ENCODE measurements at regions not wholly inside any gene's neighbourhood (a gene's known extent, or its start where the extent isn't known, plus 50 kb on each side); places are given as distances from the start of the nearest gene placed in this dataset.

DNA sequence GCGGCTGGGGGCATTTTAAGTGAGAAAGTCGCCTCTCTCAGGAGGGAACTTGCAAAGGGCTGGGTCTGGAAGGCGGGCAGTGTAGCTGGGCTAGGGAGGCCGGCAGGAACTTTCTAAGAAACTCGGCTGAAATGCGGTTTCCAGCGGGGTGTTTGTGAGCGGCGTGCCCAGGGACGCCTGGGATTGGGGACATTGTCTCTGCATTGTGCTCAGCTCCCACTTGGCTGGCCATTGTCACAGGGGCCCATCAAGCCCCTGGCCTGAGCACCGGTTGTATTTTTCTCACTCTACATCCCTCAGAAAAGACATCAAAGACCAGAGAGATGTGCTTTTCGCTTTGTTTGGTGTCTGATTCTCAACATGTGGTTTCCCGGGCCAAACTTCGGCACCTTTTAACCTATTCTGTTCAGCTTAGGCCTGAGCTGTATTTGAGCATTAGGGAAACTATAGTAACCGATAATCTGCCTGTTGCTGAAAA is 291.1 kb upstream of the IRX3 start:
- DNase-seq (ENCODE audit: low read depth in 2 of 2), result no peak

DNA sequence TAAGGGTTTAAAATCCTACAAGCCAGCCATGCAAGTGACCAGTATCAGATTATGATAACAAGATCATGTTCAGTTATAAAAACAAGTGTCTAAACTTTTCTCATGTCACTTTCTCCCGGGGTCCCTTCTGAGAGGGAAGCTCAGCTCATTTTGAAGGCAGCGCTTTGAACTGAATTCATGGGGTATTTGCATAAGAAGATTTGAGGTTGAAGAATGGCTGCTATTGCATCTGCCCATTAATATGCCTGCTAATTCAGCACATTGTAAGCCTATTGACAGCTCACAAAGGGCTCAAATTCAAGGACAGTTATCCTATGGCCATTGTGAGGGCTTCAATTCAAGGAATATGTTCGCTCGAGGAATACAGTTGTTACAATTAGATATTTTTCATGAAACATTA is 290.2 kb upstream of the IRX3 start:
- DNase-seq (ENCODE audit: low read depth in 2 of 2), result no peak

DNA sequence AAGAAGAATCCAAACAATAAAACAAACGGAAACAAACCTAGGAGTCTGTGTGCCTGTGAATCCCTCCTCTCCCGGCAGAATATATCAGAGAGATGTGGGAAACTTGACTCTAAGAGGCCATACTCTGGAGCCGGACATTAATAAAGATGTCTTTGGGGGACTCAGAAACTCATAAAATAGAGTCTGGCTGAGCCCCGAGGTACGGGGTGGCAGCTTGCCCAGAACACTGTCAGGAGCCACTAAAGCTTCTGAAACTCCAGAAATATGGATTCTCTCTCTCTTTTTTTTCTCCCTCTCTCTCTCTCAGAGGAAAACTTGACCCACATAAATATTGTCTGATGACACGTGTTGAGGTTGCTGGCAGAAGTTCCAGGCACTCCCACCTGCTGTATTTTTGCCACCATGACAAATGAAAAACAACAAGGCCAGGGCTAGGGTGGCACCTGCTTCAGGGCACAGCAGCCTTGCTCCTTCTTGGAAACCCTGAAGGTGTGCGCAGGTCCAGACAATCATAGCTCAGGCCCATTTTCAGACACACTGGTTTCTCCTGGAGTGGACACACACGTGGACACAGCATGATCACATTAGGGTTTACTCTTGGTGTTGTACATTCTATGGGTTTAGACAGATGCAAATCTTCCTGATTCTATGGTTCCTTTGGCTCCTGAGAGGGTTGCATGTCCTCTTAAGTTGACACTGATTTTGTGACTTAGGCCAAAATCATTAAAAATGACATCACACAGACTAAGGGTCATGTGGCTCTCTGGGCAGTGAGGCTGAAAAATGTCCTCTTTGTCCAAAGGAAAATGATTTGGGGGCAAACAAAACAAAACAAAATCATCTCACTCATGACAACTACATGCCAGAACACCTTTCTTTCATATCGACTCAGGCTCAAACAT is 282.6 kb upstream of the IRX3 start:
- no peak for DNase-seq (ENCODE audit: low read depth in 2 of 2)

DNA sequence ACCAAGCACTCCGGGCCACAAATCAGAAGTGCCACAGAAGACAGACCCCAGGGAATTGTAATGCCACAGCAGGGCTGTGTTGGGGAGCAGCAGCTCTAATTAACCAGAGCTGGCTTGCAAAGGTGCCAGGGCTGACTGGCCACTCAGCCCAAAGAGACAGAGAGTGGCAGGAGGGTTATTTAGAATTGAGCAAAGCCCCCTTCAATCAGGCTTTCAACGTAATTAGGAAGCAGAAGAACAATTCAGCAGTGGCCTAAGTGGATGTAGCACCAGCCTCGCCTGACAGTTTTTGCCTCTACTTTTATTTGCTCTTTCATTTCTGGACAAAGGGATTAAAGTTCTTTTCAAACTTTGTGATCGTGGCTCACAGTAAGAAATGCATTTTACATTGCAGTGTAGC is 278.3 kb upstream of the IRX3 start:
- DNase-seq (ENCODE audit: low read depth in 2 of 2), result no peak

DNA sequence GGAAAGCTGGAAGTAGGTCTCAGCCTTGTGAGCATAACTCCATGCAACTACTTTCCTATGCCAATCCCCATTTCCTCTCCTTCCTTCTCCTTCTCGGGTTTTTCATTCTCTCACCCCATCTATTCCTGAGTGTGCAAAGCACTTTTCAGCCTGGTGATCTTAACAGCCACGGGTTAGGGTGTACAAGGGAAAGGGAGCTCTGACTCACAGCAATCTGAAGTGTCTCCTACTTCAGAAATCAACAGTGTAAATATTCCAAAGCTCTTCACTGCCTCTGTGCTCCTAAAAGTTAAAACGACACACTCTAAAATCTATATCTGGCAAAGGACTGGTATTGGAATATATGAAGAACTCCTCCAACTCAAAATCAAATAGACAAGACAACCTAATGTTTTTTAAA is 268.0 kb upstream of the IRX3 start:
- no peak for DNase-seq (ENCODE audit: low read depth in 2 of 2)

DNA sequence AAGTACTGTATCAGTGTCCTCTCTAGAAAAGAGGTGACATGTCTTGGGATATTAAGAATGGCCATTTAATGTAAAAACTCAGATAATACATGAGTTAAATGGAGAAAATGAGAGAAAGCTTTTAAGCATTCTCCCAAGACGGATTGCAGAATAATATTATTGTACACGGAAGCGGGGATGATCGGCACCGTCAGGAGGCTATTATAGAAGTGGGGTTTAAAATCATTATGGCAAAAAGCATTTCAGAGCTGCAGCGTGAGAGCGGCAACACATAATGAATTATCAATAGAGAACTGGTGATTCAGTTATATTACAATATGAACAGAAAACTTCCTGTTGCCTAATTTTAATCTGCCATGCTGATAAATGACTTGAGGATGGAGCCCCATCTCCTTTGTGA is 261.7 kb upstream of the IRX3 start:
- DNase-seq (ENCODE audit: low read depth in 2 of 2), result no peak

DNA sequence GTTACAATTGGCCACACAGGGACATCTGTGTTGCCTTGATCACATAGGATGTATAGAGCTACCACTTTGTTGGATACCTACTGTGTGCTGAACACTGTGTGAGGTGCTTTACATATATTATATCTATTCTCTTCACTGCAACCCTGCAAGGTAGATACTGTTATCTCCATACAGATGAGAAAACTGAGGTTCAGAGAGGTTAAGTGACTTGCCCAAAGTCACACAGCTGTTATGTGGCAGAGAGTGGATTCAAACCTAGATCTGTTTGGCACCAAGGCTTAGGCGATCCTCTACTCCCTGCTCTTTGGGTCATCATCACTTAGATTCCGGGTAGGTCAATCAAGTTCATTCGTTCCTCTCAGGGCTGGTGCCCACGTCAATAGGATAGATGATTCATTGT is 260.5 kb upstream of the IRX3 start:
- DNase-seq (ENCODE audit: low read depth in 2 of 2), result no peak

DNA sequence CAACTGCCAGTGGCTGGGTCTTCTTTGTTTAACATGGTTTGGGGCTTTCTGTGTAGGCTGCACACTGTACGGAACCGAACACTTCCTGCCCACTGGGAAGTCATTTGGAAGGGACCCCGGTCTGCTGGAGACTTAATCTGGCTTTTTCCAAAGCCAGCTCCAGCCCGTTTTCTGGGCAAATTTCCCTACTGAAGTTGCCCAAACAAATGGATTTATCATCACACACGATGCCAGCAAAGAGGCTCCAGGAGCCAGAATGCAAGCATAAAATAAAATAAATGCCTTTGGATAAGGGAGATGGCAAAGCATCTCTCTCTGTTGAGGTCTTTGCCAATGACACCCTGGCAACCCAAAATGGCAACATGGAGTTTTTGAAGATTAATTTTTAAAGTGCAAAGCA is 259.9 kb upstream of the IRX3 start:
- DNase-seq (ENCODE audit: low read depth in 2 of 2), result no peak

DNA sequence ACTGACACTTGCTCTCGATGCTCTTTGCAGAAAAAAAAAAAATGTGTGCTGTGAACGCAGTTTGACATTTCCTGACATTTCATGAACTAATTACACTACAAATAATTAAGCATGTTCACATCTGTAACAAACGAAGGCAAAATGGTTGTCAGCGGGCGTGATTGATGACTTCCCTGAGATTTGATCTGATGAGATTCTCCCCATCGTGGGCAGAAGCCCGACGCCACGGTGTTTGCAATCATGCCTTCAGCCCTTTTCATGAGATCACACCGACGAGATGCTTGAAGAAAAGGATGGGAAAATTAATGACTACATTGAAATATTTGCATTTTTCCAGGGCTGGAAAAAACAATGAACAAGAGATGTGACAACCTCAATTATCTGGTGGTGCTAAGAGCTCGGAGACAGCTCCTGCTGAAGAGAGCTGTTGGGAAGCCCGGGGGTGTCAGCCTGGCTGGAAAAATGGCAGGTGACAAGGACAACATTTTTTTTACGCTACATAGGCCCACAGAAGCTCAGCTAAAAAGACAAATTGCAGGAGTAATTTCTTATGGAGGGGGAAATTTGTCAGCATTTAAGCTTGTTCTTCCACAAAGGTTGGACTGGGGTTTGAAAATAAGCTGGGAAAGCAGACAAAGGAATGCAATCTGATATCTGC is 259.4 kb upstream of the IRX3 start:
- no peak for DNase-seq (ENCODE audit: low read depth in 2 of 2)

DNA sequence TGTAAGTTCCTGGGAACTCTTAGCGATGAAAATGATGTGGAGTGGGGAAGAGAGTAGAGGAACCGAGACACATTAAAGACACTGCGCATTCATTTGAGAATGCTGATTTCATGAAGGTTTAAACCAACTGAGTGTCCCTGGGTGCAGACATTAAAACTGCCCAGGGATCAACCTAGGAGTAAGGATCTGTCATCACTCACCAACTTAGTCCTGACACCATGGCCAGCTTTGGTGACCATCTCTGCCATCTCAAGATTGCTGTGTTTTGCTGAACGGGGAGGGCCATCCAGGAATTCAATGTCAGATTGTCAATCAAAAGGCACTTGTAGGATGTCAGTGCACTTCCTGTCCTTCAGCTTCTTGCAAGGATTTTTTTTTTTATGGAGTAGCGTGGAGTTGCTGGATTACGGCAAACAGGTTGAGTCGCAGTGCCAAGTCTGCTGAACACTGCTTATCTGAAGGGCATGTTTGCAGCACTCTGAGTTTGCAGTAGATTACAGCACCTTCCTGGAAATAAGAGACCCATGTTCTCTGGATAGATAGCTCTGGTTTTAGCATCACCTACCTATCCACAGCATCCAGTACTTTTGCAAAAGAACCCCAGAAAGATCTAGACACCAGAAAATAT is 258.1 kb upstream of the IRX3 start:
- no peak for DNase-seq (ENCODE audit: low read depth in 2 of 2)

DNA sequence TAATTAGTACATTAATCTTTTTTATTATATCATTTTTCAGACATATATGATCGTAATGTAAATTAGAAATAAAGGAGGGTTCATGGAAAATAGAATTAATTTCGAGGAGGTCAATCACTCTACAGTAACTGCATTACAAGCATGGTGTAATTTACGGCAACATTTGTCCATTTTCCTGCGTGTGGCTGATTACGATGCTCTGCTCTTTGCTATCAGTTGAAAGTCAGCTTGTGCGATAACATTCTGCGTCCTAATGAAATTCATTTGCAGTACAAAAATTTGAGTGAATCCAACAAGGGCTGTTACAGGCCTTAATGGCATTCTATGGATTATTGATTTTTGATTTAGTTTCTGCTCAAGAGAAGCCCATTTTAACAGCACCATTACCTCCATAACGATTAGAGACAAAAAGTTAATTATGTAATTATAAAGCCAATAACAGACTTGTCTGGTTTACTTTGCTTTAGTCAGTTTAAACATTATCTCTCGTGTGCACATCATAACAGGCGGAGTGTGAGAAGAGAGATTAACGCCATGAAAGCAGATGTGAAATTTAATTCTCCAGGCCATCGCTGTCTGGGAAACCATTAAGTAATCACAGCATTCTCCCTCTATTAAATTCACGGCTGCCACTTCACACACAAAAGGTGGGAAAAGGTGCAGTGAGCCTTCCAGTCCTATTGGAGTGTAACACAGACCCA is 256.4 kb upstream of the IRX3 start:
- no peak for DNase-seq (ENCODE audit: low read depth in 2 of 2)

DNA sequence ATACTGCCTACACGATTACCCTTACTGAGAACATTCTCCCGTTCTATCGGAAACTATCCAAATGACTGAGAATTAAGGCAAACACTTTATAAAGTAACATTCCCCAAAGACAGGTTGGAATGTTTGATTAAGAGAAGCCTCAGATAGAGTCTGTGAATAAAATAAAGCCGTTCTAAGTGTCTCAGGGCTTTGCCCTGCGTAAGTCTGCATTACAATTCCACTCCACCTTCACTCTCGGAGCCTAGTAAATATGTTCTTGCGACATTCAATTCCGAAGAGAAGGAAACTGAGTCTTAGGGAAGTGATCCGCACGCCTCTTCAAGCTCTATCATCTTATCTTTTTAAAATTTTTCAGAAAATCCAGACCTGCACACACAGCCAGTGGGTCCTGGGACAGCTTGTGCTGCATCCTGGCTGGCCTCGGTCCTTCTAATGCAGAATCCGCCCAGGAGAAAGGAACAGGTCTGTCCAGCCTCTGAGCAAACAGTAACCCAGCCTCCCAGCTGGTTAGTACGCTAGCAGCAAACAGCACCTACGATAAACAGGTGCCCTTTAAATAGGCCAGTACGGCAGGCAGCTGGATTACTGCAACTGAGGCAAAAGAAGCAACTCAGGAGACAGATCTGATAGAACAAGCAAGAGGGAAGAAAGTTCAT is 254.1 kb upstream of the IRX3 start:
- no peak for DNase-seq (ENCODE audit: low read depth in 2 of 2)

DNA sequence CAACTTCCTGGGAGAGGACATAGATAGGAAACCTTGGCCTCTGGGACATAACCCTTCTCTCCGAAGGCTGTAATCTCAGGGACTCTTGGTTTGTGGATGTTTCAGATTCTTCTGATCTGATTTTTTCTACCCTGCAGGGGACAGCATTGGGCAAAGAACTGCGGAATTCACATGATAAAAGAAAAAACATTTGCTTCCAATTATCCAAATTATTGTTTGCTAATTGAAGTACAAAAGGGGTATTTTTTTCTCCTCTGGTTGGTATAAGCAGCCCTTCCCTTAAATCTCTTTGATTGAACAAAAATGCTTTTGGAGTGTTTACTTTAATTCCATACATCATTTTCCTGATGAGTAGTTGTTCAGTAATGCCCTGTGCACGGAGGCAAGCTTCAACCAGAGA is 251.7 kb upstream of the IRX3 start:
- no peak for DNase-seq (ENCODE audit: low read depth in 2 of 2)

DNA sequence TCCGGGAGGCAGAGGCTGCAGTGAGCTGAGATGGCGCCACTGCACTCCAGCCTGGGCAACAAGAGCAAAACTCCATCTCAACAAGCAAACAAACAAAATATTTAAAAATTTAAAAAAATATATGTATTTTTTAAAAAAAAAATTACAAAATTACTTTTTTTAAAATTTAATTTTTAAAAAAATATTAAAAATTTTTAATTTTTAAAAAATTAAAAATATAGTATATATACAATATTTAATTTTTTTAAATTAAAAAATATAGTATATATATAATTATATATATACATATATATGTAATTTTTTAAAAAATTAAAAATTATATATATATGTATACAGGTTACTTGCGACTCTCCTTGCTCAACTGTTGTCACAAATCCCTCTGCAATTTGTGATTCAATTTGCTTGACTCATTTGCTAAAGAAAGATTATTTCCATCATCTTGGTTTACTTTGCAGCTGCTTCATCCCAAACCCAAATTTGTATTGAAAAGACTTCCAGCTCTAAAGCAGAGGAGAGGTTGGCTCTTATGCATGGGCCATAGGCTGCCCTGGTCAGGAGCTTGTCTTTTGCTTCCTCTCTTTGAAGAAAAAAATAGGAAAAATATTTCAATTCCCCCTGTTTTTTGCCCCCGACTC is 247.4 kb upstream of the IRX3 start:
- DNase-seq (ENCODE audit: low read depth in 2 of 2), result no peak

DNA sequence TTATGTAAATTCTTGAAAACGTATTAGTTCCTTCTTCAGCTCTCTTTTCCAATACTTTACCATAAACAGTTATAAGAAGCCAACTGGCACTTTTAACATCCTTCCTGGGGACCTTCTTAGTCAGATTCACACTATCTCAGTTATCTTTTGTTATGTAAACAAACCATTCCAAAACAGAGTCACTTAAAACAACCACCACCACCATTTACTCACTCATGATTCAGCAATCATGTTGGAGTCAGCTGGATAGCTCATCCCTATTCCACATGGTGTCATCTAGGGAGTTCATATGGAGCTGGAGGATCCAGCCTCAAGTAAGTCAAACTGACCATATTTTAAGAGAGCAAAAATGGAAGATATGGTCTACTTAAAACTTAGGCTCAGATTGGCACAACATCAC is 240.3 kb upstream of the IRX3 start:
- DNase-seq (ENCODE audit: low read depth in 2 of 2), result no peak

DNA sequence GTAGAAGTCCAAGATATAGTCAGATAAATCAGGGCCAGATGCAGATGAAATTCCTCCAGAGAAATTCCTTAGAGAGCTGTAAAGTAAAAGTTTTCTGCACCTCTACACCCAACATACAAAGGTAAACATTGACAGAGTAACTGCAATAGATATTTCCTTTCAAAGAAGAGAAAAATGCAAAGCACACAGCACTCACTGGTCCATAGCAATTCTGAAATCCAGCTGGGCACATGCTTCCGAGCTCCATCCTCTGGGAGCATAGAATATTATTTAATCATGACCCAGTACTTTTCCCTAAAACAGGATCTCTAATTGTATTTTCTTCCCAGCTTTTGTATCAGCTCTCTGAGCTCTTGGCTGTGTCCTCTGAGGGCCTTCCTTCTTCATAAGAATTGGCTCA is 239.5 kb upstream of the IRX3 start:
- DNase-seq (ENCODE audit: low read depth in 2 of 2), result no peak

DNA sequence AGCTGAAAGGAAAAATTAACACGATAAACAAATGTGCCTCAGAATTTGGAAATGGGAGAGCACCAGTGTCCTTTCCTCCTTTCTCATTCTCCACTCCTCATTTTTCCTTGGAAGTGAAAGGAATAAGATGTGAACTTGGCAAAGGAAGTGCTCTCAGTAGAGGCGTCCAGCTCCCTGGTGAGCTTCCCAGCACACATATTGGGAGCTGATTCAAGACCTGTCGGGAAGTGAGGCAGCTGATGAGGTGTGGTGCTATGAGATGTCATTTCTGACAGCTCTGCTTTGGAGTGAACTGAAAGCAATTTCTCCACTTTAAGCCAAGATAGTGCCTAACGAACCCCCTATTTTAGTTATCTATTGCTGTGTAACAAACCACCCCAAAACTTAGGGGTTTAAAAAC is 238.5 kb upstream of the IRX3 start:
- no peak for DNase-seq (ENCODE audit: low read depth in 2 of 2)

DNA sequence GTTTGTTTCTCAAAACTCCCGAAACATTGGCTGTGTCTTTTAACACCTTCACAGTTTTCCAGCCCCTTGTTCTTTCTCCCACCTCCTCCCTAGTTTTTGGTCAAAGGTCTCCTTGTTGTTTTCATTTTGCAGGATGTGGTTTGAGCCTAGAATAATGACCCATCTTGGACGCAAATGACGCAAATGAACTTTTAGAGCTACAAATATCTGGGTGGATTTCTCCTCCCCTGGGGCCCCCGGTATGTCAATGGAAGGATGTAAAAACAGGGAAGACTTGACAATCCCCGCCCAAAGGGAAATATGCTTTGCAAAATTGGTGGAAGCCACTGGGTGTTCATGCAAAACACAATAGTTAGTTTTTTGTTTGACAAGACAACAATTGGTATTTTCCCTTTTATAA is 236.0 kb upstream of the IRX3 start:
- no peak for DNase-seq (ENCODE audit: low read depth in 2 of 2)

DNA sequence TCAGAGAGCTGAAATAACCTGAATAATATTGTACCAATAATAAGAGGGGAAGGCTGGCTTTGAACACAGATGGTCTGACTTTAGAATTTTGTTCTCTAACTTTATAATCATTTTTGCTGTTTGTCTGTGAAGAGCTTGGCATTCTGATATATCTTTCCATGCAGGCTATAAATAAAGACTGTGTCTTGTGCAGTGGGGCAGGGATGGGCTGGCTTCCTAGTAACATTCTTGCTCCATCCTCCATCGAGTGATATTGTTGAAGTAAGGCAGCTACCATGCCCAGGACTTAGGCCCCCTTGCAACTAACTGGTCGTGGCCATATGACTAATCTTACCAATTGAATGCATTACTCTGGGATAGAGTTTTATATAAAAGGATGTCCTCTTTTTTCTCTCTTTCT is 234.7 kb upstream of the IRX3 start:
- DNase-seq (ENCODE audit: low read depth in 2 of 2), result no peak

DNA sequence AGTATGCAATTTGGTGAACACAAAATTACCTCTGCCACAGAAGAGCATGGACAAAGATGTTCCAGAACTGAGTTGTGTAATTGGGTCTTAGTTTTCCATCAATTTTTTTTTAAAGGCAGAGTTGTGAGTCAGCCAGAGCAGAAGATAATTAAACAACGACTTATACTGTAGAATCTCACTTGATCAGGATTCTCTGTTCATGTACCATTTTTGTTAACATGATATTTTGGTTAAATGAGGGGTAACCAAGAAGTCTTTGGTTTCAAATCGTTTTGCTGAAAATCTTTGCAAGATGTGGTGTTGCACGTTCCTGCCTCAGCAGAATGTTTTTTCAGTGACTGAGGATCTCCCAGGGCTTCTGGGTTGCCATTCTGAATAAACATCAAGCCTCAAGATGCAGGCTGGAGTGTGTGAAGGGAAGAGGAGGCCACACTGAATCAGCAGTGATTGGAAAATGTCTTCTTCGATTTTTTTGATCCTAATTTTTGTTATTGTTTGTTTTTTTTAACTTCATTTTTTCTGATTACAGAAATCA is 232.6 kb upstream of the IRX3 start:
- no peak for DNase-seq (ENCODE audit: low read depth in 2 of 2)

DNA sequence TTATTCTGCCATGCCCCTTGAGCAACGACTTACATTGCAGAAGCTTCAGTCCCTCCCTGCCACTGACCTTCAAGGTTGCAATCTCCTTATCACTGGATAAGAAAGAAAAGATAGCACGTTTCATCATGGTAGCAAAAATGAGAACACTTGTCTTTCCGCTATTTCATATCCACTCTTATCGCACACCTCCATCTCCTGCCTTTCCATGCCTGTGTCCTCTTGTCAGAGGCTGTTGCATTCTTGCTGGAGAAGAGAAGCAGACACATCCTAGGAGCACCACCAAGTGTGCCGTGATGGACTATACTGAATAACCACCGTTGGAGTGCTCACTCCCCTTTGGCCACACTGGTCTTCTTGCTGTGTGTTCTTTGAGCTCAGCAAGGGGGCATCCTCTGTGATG is 230.6 kb upstream of the IRX3 start:
- DNase-seq (ENCODE audit: low read depth in 2 of 2), result no peak
